Bronchial epithelial cell (primary cell): ENCODE measurements at regions not wholly inside any gene's neighbourhood (a gene's known extent, or its start where the extent isn't known, plus 50 kb on each side); places are given as distances from the start of the nearest gene placed in this dataset.

Experiments
- DNase-seq: peaks from one replicate; pipeline ENCODE4 v3.0.0-alpha.2; 2010; ENCODE audit warnings: low read depth
- FAIRE-seq: peaks from 2 replicates; lab custom pipeline; 2011; peaks lifted over from hg19 to GRCh38; lab: Jason Lieb, UNC
- H3K27me3 ChIP-seq: 2 replicates; pipeline ENCODE4 v1.5.1; 2011; ENCODE audit warnings: low read length; ENCODE audit not compliant: control insufficient read depth, insufficient read depth
- H3K36me3 ChIP-seq: 2 replicates; pipeline ENCODE4 v1.5.1; 2011; ENCODE audit warnings: low read length; ENCODE audit not compliant: control insufficient read depth, insufficient read depth
- H3K4me3 ChIP-seq: 2 replicates; pipeline ENCODE4 v1.5.1; 2011; ENCODE audit warnings: mild to moderate bottlenecking, low read depth, low read length, control low read depth
- CTCF ChIP-seq: IDR thresholded peaks from 2 replicates; pipeline ENCODE4 v1.5.1; 2011; ENCODE audit warnings: mild to moderate bottlenecking, moderate library complexity, low read length, control low read depth, inconsistent platforms; ENCODE audit not compliant: insufficient read depth, severe bottlenecking

- TF ChIP-seq CTCF: no peak
- H3K36me3 ChIP-seq: no peaks in the 10 kb centered on the region
- FAIRE-seq (no peak), DNase-seq (no peak)
- no peak overlapping the region for H3K4me3 ChIP-seq
- no peaks in the 10 kb centered on the region for H3K27me3 ChIP-seq
Measured at GRCh38 chr7:125445836-125446235, 516.2 kb upstream of the POT1 start.

- TF ChIP-seq CTCF: no peak
- DNase-seq: peak; percentile 38
- Histone ChIP-seq H3K36me3 (no peaks in the 10 kb centered on the region), H3K4me3 (no peak overlapping the region), H3K27me3 (no peaks in the 10 kb centered on the region)
- no peak for FAIRE-seq
Measured at GRCh38 chr7:125444864-125445263, 515.2 kb upstream of the POT1 start.

- Histone ChIP-seq H3K4me3 (no peak overlapping the region), H3K27me3 (no peaks in the 10 kb centered on the region), H3K36me3 (no peaks in the 10 kb centered on the region)
- no peak for FAIRE-seq
- no peak for TF ChIP-seq CTCF
- DNase-seq: peak; percentile 40
Measured at GRCh38 chr7:125436220-125436619, 506.6 kb upstream of the POT1 start.

GRCh38 chr7:125431349-125431748 lies 501.7 kb upstream of the POT1 start:
- no peak for TF ChIP-seq CTCF
- no peaks in the 10 kb centered on the region for H3K36me3 ChIP-seq
- DNase-seq (peak; percentile 5), FAIRE-seq (no peak)
- no peaks in the 10 kb centered on the region for H3K27me3 ChIP-seq
- H3K4me3 ChIP-seq: no peak overlapping the region

- Histone ChIP-seq H3K36me3 (no peaks in the 10 kb centered on the region), H3K27me3 (no peaks in the 10 kb centered on the region), H3K4me3 (no peak overlapping the region)
- no peak for TF ChIP-seq CTCF
- DNase-seq (no peak), FAIRE-seq (no peak)
Measured at GRCh38 chr7:125430013-125430412, 500.4 kb upstream of the POT1 start.

- FAIRE-seq: no peak
- DNase-seq: no peak
- TF ChIP-seq CTCF: no peak
- H3K36me3 ChIP-seq: no peaks in the 10 kb centered on the region
- H3K27me3 ChIP-seq: no peaks in the 10 kb centered on the region
- no peak overlapping the region for H3K4me3 ChIP-seq
Measured at GRCh38 chr7:125427676-125428075, 498.1 kb upstream of the POT1 start.
